ENCODE measurements at regions not wholly inside any gene's neighbourhood (a gene's known extent, or its start where the extent isn't known, plus 50 kb on each side); places are given as distances from the start of the nearest gene placed in this dataset.
A peak's percentile ranks its signal among the peaks of the same experiment; 100 is the strongest.

DNA sequence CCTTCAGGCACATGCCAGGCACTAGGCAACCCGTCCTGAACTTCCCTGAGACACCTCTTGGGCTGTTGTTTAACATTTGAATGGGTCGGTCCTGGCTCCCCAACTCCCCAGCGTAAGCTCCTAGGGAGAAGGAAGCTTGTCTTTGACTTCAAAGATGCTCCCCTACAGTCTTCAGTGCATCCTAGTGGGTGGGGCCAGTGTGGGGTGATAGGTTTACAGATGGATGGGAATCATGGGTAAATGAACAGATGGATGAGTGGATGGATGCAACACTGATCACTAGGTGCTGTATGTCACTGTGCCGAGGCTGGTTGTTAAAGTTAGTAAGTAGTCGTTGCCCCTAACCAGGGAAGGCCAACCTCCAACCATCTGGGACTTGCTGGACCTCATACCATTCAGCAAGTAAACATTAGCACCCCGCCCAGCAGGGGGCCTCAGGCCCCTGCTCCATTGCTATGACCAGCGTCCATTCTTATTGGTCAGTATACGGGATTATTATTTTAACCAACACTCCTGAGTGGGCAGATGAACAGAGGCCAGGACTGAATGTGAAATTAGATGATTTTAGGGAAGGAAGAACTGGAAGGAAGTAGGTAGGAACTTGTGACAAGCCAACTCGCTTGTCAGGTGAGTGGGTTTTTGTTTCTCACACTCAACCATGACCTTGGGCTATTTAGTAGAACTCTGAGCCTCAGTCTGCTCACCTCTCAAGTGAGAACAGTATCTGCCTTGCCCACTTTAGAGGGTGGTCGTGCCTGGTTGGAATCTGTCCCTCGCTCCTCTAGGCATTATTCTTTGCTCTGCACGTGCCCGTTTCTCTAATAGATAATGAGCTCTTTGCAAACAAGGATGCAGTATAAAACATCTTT is 82.9 kb upstream of the FOXP4 start:
- H3K36me3 Mint-ChIP-seq, result no peaks in the 10 kb centered on the region
- Histone ChIP-seq H3K4me1 (ENCODE audit: control insufficient read depth, insufficient read depth, low read length) (no peaks in the 10 kb centered on the region), H3K27ac (ENCODE audit: low read length) (no peak overlapping the region), H3K9me3 (ENCODE audit: control insufficient read depth, insufficient read depth, low read length) (no peaks in the 10 kb centered on the region), H3K4me3 (ENCODE audit: low read length) (no peak overlapping the region), H3K36me3 (ENCODE audit: control insufficient read depth, insufficient read depth, low read length) (no peaks in the 10 kb centered on the region), H3K27me3 (ENCODE audit: control insufficient read depth, insufficient read depth, low read length) (peaks cover 4% of the 10 kb centered on the region)
- H3K27me3 Mint-ChIP-seq (ENCODE audit: low read depth in 2 of 2), result peaks cover 54 to 63% of the 10 kb centered on the region in 2 donors
- no peak overlapping the region for H3K27ac Mint-ChIP-seq
- DNase-seq, result peak in 1 of 2 donors; percentile 28
- H3K9me3 Mint-ChIP-seq, result no peaks in the 10 kb centered on the region
- WGBS (ENCODE audit: insufficient coverage), result 59% methylated on average over 11 of the region's 13 CpGs
- no peak overlapping the region for H3K4me3 Mint-ChIP-seq
- ATAC-seq, result peak in 2 of 3 donors; percentile 45 to 53
- intact Hi-C loops (cut with micrococcal nuclease), result loop anchor here (1.0 kb wide), 1 partner anchor 129 kb away; no protein-coding TSS in a partner anchor
- H3K4me1 Mint-ChIP-seq, result peaks cover 0 to 8% of the 10 kb centered on the region in 2 donors
- no peak for TF ChIP-seq CTCF (IDR thresholded peaks at IDR 0.05)

DNA sequence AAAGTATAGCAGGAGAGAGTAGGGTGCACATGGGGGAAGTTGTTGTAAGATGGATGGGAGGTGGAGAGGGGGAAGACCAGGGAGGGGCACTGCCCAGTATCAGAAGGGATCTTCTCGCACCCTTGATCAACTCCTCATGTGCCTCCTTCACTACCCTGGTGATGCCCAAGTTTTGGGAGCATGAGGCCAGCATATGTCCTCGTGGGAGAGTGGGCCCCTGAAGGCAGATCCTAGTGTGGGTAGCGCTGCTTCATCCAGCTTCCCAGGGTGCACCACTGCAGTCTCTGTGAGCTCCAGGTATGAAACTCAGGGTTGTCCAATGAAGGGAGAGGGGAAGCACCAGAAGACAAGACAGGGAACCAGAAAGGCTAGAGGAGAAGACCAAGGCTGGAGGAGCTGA is 82.2 kb upstream of the FOXP4 start:
- 81% methylated on average over 3 of the region's 3 CpGs for WGBS (ENCODE audit: insufficient coverage)
- H3K36me3 Mint-ChIP-seq, result no peaks in the 10 kb centered on the region
- DNase-seq (no peak), ATAC-seq (no peak)
- H3K27ac ChIP-seq (ENCODE audit: low read length), result no peak overlapping the region
- H3K27me3 ChIP-seq (ENCODE audit: control insufficient read depth, insufficient read depth, low read length), result peaks cover 9% of the 10 kb centered on the region
- H3K27me3 Mint-ChIP-seq (ENCODE audit: low read depth in 2 of 2), result peaks cover 57 to 65% of the 10 kb centered on the region in 2 donors
- no peaks in the 10 kb centered on the region for H3K36me3 ChIP-seq (ENCODE audit: control insufficient read depth, insufficient read depth, low read length)
- intact Hi-C loops (cut with micrococcal nuclease), result no loop called here
- H3K9me3 Mint-ChIP-seq, result no peaks in the 10 kb centered on the region
- no peak overlapping the region for H3K4me3 ChIP-seq (ENCODE audit: low read length)
- no peak for TF ChIP-seq CTCF (IDR thresholded peaks at IDR 0.05)
- no peaks in the 10 kb centered on the region for H3K4me1 ChIP-seq (ENCODE audit: control insufficient read depth, insufficient read depth, low read length)
- H3K4me1 Mint-ChIP-seq, result peaks cover 0 to 8% of the 10 kb centered on the region in 2 donors
- no peak overlapping the region for H3K4me3 Mint-ChIP-seq
- no peak overlapping the region for H3K27ac Mint-ChIP-seq
- no peaks in the 10 kb centered on the region for H3K9me3 ChIP-seq (ENCODE audit: control insufficient read depth, insufficient read depth, low read length)

- Histone ChIP-seq H3K36me3 (ENCODE audit: control insufficient read depth, insufficient read depth, low read length) (no peaks in the 10 kb centered on the region), H3K27ac (ENCODE audit: low read length) (no peak overlapping the region), H3K27me3 (ENCODE audit: control insufficient read depth, insufficient read depth, low read length) (peaks cover 10% of the 10 kb centered on the region), H3K4me3 (ENCODE audit: low read length) (no peak overlapping the region), H3K9me3 (ENCODE audit: control insufficient read depth, insufficient read depth, low read length) (no peaks in the 10 kb centered on the region), H3K4me1 (ENCODE audit: control insufficient read depth, insufficient read depth, low read length) (no peaks in the 10 kb centered on the region)
- Mint-ChIP-seq H3K27me3 (ENCODE audit: low read depth in 2 of 2) (peaks cover 60 to 69% of the 10 kb centered on the region in 2 donors), H3K36me3 (peaks cover 1% of the 10 kb centered on the region), H3K27ac (no peak overlapping the region), H3K4me1 (peaks cover 2 to 9% of the 10 kb centered on the region in 2 donors), H3K9me3 (no peaks in the 10 kb centered on the region), H3K4me3 (no peak overlapping the region)
- DNase-seq (no peak), ATAC-seq (no peak)
- TF ChIP-seq CTCF (IDR thresholded peaks at IDR 0.05), result no peak
- intact Hi-C loops (cut with micrococcal nuclease), result no loop called here
- WGBS (ENCODE audit: insufficient coverage), result 93% methylated on average over 7 of the region's 7 CpGs
Measured at GRCh38 chr6:41464481-41464880, 81.7 kb upstream of the FOXP4 start.

Measured in natural killer cell (primary cell).